Stomach (tissue), 8 donors: ENCODE measurements at regions not wholly inside any gene's neighbourhood (a gene's known extent, or its start where the extent isn't known, plus 50 kb on each side); places are given as distances from the start of the nearest gene placed in this dataset.

Experiments
- DNase-seq, 2 donors: peaks; one replicate each; pipeline versions ENCODE4 v3.0.0 to v3.0.0-alpha.2; 2013 to 2019
- H3K27ac ChIP-seq, 5 donors: fragments of 200-600 bp in 4 of 5; sonication (generic) in 4 of 5; one replicate each; pipeline ENCODE4 v1.5.1; 2013 to 2019; ENCODE audit warnings: mild to moderate bottlenecking in 1 of 5, moderate library complexity in 1 of 5
- H3K27me3 ChIP-seq, 3 donors: fragments of 200-600 bp; sonication (generic); one replicate each; pipeline ENCODE4 v1.5.1; 2017 to 2019; ENCODE audit warnings: mixed run types in 1 of 3
- H3K36me3 ChIP-seq, 4 donors: fragments of 200-600 bp; sonication (generic); 1 replicate in 3 of 4; 2 replicates in 1 of 4; pipeline ENCODE4 v1.5.1; 2016 to 2019
- H3K4me1 ChIP-seq, 4 donors: fragments of 200-600 bp; sonication (generic); one replicate each; pipeline ENCODE4 v1.5.1; 2016 to 2019
- H3K4me3 ChIP-seq, 4 donors: fragments of 200-600 bp; sonication (generic) in 3 of 4; one replicate each; pipeline ENCODE4 v1.5.1; 2016 to 2019; ENCODE audit warnings: mild to moderate bottlenecking in 1 of 4
- H3K9me3 ChIP-seq, 4 donors: fragments of 200-600 bp; sonication (generic); one replicate each; pipeline ENCODE4 v1.5.1; 2016 to 2019
- CTCF ChIP-seq, 7 experiments: fragments of 450-650 bp in 4 of 7; fragments of 200-600 bp in 3 of 7; sonication (generic) in 3 of 7; IDR thresholded peaks; one replicate each; pipeline ENCODE4 v1.5.1; 2016 to 2019; ENCODE audit warnings: antibody characterized with exemption in 7 of 7, control low read depth in 2 of 7, mild to moderate bottlenecking in 1 of 7
- EP300 ChIP-seq: sonication (generic); formaldehyde crosslinking; IDR thresholded peaks from one replicate; pipeline ENCODE4 v1.6.1; 2017; ENCODE audit warnings: antibody characterized with exemption
- POLR2A ChIP-seq, 4 donors: fragments of 450-650 bp; IDR thresholded peaks; one replicate each; pipeline ENCODE4 v1.6.1; 2016; ENCODE audit warnings: antibody characterized with exemption in 4 of 4, control low read depth in 2 of 4, mild to moderate bottlenecking in 1 of 4, moderate library complexity in 1 of 4
- POLR2AphosphoS5 ChIP-seq, 3 donors: sonication (generic); formaldehyde crosslinking; IDR thresholded peaks; one replicate each; pipeline ENCODE4 v1.6.1; 2016; ENCODE audit warnings: antibody characterized with exemption in 3 of 3
- WGBS, 5 donors: extraction: QIAGEN DNeasy Blood & Tissue Kit in 3 of 5; methylation state at CpG; one replicate each; pipeline versions ENCODE4 v1.1.5 to v1.1.7; 2013 to 2018; 5-methylcytosine and 5-hydroxymethylcytosine counted together
- intact Hi-C: fragments of 100-400 bp; cut with DNase I; formaldehyde crosslinking; loops from one replicate; pipeline ENCODE4 v1.15.1; 2023; ENCODE audit warnings: low total_unique reads
- donor health status: healthy with polysubstance abuse.
- donor health status: Bipolar disorder and iron deficiency.
- donor health status: healthy.

- Histone ChIP-seq H3K27ac (no peak overlapping the region), H3K9me3 (no peaks in the 10 kb centered on the region), H3K27me3 (no peaks in the 10 kb centered on the region), H3K36me3 (no peaks in the 10 kb centered on the region), H3K4me3 (no peak overlapping the region), H3K4me1 (no peaks in the 10 kb centered on the region)
- intact Hi-C loops, result no loop called here
- DNase-seq, result no peak
- 95 to 100% (median 98%) methylated on average over 1 of the region's 1 CpG for WGBS, 5 donors
- TF ChIP-seq CTCF (IDR thresholded peaks at IDR 0.05), result no peak
- no peak for TF ChIP-seq EP300
- TF ChIP-seq POLR2A (IDR thresholded peaks at IDR 0.05), result no peak
- TF ChIP-seq POLR2AphosphoS5 (IDR thresholded peaks at IDR 0.05), result no peak
Measured at GRCh38 chr7:115435178-115435577, 513.3 kb downstream of the MDFIC start.

GRCh38 chr7:115429918-115430317 is 508.0 kb downstream of the MDFIC start:
- no peak overlapping the region for H3K4me3 ChIP-seq
- H3K4me1 ChIP-seq, result no peaks in the 10 kb centered on the region
- 84 to 94% (median 90%) methylated on average over 3 of the region's 3 CpGs for WGBS, 5 donors

GRCh38 chr7:115417662-115418061 is 495.8 kb downstream of the MDFIC start:
- 50 to 84% (median 70%) methylated on average over 4 of the region's 4 CpGs for WGBS, 5 donors
- Histone ChIP-seq H3K9me3 (no peaks in the 10 kb centered on the region), H3K4me3 (no peak overlapping the region), H3K27ac (no peak overlapping the region), H3K27me3 (no peaks in the 10 kb centered on the region), H3K4me1 (no peaks in the 10 kb centered on the region), H3K36me3 (no peaks in the 10 kb centered on the region)
- TF ChIP-seq POLR2AphosphoS5 (IDR thresholded peaks at IDR 0.05), result no peak
- TF ChIP-seq POLR2A (IDR thresholded peaks at IDR 0.05), result no peak
- no peak for TF ChIP-seq CTCF (IDR thresholded peaks at IDR 0.05)
- TF ChIP-seq EP300, result no peak
- DNase-seq, result no peak
- intact Hi-C loops, result no loop called here

More at GRCh38 chr7:115429918-115430317, 508.0 kb downstream of the MDFIC start:
- no peak overlapping the region for H3K27ac ChIP-seq
- no peaks in the 10 kb centered on the region for H3K36me3 ChIP-seq
- no peaks in the 10 kb centered on the region for H3K9me3 ChIP-seq
- H3K27me3 ChIP-seq, result no peaks in the 10 kb centered on the region
- TF ChIP-seq POLR2A (IDR thresholded peaks at IDR 0.05) (no peak), POLR2AphosphoS5 (IDR thresholded peaks at IDR 0.05) (no peak), CTCF (IDR thresholded peaks at IDR 0.05) (no peak), EP300 (no peak)
- intact Hi-C loops, result no loop called here
- DNase-seq, result no peak

GRCh38 chr7:115410972-115411686 is 489.2 kb downstream of the MDFIC start:
- no peak overlapping the region for H3K27ac ChIP-seq
- DNase-seq, result peak in 1 of 2 donors; percentile 6
- H3K9me3 ChIP-seq, result no peaks in the 10 kb centered on the region
- no peaks in the 10 kb centered on the region for H3K36me3 ChIP-seq
- H3K4me1 ChIP-seq, result no peaks in the 10 kb centered on the region
- intact Hi-C loops, result no loop called here
- TF ChIP-seq EP300 (no peak), POLR2AphosphoS5 (IDR thresholded peaks at IDR 0.05) (no peak), POLR2A (IDR thresholded peaks at IDR 0.05) (no peak), CTCF (IDR thresholded peaks at IDR 0.05) (no peak)
- WGBS, 5 donors, result 76 to 90% (median 84%) methylated on average over 3 of the region's 3 CpGs
- H3K4me3 ChIP-seq, result no peak overlapping the region
- no peaks in the 10 kb centered on the region for H3K27me3 ChIP-seq
